HEK293T (cell line): ENCODE measurements at regions not wholly inside any gene's neighbourhood (a gene's known extent, or its start where the extent isn't known, plus 50 kb on each side); places are given as distances from the start of the nearest gene placed in this dataset.

Experiments used
- CTCF ChIA-PET: fragments of 350-600 bp; formaldehyde crosslinking; extraction: SDS; loops from one replicate; lab custom pipeline; 2021; ENCODE audit warnings: antibody characterized with exemption, inconsistent platforms; lab: Yijun Ruan, JAX
- POLR2A ChIA-PET: fragments of 350-600 bp; formaldehyde crosslinking; extraction: SDS; loops from one replicate; lab custom pipeline; 2020; ENCODE audit warnings: antibody characterized with exemption, inconsistent platforms; lab: Yijun Ruan, JAX
- DNase-seq: peaks from one replicate; pipeline ENCODE4 v3.0.0; 2012; ENCODE audit warnings: mixed read lengths; ENCODE audit errors: extremely low spot score
- ARNT ChIP-seq: fragments of 450-650 bp; IDR thresholded peaks from 2 replicates; pipeline ENCODE4 v1.6.1; 2017; ENCODE audit warnings: mild to moderate bottlenecking
- BHLHE40 ChIP-seq: fragments of 450-650 bp; IDR thresholded peaks from 2 replicates; pipeline ENCODE4 v1.6.1; 2016; ENCODE audit warnings: mild to moderate bottlenecking, moderate library complexity, borderline replicate concordance
- CTBP1 ChIP-seq: fragments of 450-650 bp; IDR thresholded peaks from 2 replicates; pipeline ENCODE4 v1.6.1; 2016; ENCODE audit warnings: borderline replicate concordance
- ELF4 ChIP-seq: fragments of 450-650 bp; IDR thresholded peaks from 2 replicates; pipeline ENCODE4 v1.6.1; 2017; ENCODE audit warnings: antibody characterized with exemption
- FOXA1 ChIP-seq: fragments of 450-650 bp; IDR thresholded peaks from 2 replicates; pipeline ENCODE4 v1.6.1; 2016; ENCODE audit warnings: mild to moderate bottlenecking
- FOXK2 ChIP-seq: fragments of 450-650 bp; IDR thresholded peaks from 2 replicates; pipeline ENCODE4 v1.6.1; 2016; ENCODE audit warnings: mild to moderate bottlenecking
- FOXM1 ChIP-seq: fragments of 450-650 bp; IDR thresholded peaks from 2 replicates; pipeline ENCODE4 v1.6.1; 2017; ENCODE audit warnings: mild to moderate bottlenecking, borderline replicate concordance
- HDGF ChIP-seq: fragments of 450-650 bp; IDR thresholded peaks from 2 replicates; pipeline ENCODE4 v1.6.1; 2017; ENCODE audit warnings: antibody characterized with exemption, borderline replicate concordance
- L3MBTL2 ChIP-seq: fragments of 450-650 bp; conservative IDR thresholded peaks from 2 replicates; pipeline ENCODE4 v1.6.1; 2016; ENCODE audit warnings: mild to moderate bottlenecking
- LEF1 ChIP-seq: fragments of 450-650 bp; IDR thresholded peaks from 2 replicates; pipeline ENCODE4 v1.6.1; 2017; ENCODE audit warnings: mild to moderate bottlenecking, borderline replicate concordance
- NFRKB ChIP-seq: fragments of 450-650 bp; IDR thresholded peaks from 2 replicates; pipeline ENCODE4 v1.6.1; 2016; ENCODE audit warnings: mild to moderate bottlenecking, moderate library complexity
- SP1 ChIP-seq: fragments of 450-650 bp; IDR thresholded peaks from 2 replicates; pipeline ENCODE4 v1.6.1; 2017
- SUZ12 ChIP-seq: fragments of 450-650 bp; IDR thresholded peaks from 2 replicates; pipeline ENCODE4 v1.6.1; 2016; ENCODE audit warnings: mild to moderate bottlenecking
- TARDBP ChIP-seq: fragments of 450-650 bp; IDR thresholded peaks from 2 replicates; pipeline ENCODE4 v1.6.1; 2016
- ZNF384 ChIP-seq: fragments of 450-650 bp; IDR thresholded peaks from 2 replicates; pipeline ENCODE4 v1.6.1; 2016
- TF ChIP-seq, protein P1 (sequence below): fragments of 450-650 bp; IDR thresholded peaks from 2 replicates; pipeline ENCODE4 v1.6.1; 2016

GRCh38 chr7:83870515-83870914 is 221.6 kb upstream of the SEMA3E start:
- TF ChIP-seq ARNT: no peak
- no peak for TF ChIP-seq HDGF
- TF ChIP-seq ELF4: no peak
- no peak for TF ChIP-seq TARDBP
- no peak for TF ChIP-seq L3MBTL2
- no peak for TF ChIP-seq NFRKB
- TF ChIP-seq FOXA1: no peak
- no peak for DNase-seq
- CTCF ChIA-PET: no interaction called here
- POLR2A ChIA-PET: no interaction called here

- CTCF ChIA-PET: interaction anchor here (0.7 kb wide), 1 partner anchor 485 kb away, joined by 3 read pairs; no protein-coding TSS in a partner anchor
- TF ChIP-seq SUZ12 (no peak), TARDBP (no peak), BHLHE40 (no peak), L3MBTL2 (no peak), ELF4 (no peak), SP1 (no peak), FOXK2 (no peak), NFRKB (no peak), HDGF (no peak), ARNT (no peak)
- TF ChIP-seq, protein P1, sequence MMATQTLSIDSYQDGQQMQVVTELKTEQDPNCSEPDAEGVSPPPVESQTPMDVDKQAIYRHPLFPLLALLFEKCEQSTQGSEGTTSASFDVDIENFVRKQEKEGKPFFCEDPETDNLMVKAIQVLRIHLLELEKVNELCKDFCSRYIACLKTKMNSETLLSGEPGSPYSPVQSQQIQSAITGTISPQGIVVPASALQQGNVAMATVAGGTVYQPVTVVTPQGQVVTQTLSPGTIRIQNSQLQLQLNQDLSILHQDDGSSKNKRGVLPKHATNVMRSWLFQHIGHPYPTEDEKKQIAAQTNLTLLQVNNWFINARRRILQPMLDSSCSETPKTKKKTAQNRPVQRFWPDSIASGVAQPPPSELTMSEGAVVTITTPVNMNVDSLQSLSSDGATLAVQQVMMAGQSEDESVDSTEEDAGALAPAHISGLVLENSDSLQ: no peak
- POLR2A ChIA-PET: no interaction called here
- no peak for DNase-seq
These were observed 217.6 kb upstream of the SEMA3E start for GRCh38 chr7:83866582-83866981.

DNA sequence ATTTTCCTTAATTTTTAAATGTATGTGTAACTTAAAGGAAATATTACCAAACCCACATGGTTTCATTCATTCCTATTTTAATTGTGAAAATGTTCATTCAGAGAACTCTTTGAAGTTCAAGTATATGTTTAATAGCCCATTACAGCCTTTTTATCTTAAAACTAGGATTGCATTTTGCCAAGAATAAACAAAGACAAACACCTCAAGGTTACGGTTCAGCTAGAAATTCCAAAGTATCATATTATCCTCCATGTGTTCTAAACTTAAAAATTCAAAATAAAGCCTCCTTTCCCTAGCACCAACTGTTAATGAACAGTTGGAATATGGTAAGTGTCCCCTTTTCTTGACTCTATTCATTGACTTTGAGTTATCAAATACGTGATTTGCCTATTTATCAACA is 215.6 kb upstream of the SEMA3E start:
- DNase-seq: no peak
- CTCF ChIA-PET: no interaction called here
- POLR2A ChIA-PET: no interaction called here
- no peak for TF ChIP-seq FOXK2
- no peak for TF ChIP-seq FOXM1
- TF ChIP-seq LEF1: no peak
- TF ChIP-seq HDGF: no peak
- TF ChIP-seq NFRKB: no peak
- TF ChIP-seq, protein P1: no peak
- TF ChIP-seq BHLHE40: no peak
- no peak for TF ChIP-seq ARNT
- no peak for TF ChIP-seq ZNF384
- TF ChIP-seq L3MBTL2: no peak
- no peak for TF ChIP-seq TARDBP
- TF ChIP-seq CTBP1: no peak
- no peak for TF ChIP-seq SUZ12

- TF ChIP-seq CTBP1 (no peak), ELF4 (no peak), BHLHE40 (no peak), FOXM1 (no peak), FOXK2 (no peak), FOXA1 (no peak), NFRKB (no peak), ZNF384 (no peak), SP1 (no peak), L3MBTL2 (no peak), ARNT (no peak), SUZ12 (no peak), HDGF (no peak)
- TF ChIP-seq, protein P1: no peak
- POLR2A ChIA-PET: no interaction called here
- CTCF ChIA-PET: no interaction called here
- DNase-seq: no peak
These were observed 215.0 kb upstream of the SEMA3E start for GRCh38 chr7:83863906-83864305.

DNA sequence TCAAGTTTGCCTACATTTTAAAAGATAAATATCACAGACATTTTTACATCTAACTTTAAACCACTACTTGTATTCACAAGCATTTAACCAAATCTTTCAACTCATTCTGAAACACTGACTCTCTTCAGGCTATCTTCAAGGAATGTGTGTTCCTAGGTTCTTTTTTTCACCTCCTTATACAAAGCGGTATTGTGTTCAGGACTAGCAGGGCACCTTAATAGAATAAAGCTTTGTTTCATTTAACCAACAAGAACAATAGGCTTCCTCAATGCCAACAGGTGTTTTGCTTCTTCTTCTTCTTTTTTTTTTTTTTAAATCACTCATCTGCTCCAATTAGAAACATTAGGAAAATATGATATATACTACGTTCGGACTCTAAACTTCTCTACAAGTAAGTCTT is 212.9 kb upstream of the SEMA3E start:
- DNase-seq: no peak
- TF ChIP-seq SP1 (no peak), ARNT (no peak), NFRKB (no peak), BHLHE40 (no peak), FOXK2 (no peak), LEF1 (no peak), FOXA1 (no peak), FOXM1 (no peak), HDGF (no peak)
- TF ChIP-seq, protein P1: no peak
- POLR2A ChIA-PET: no interaction called here
- CTCF ChIA-PET: no interaction called here

DNA sequence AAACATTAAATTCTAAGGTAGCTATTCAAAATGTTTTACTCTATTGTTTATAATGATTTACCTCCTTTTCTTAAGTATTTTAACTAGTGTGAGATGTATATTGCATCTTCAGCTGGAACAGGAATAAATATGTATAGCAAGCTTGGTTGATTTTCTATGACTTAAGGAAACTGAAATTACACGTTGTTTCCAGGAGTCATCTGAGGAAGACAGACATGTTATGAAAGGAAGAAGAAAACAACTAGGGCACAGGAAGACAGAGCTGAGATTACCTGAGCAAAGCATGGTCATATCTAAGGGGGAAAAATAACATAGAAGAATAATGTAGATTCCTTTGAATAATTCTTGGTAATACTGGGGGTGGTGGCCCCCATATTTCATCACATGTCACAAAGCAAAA is 210.9 kb upstream of the SEMA3E start:
- POLR2A ChIA-PET: no interaction called here
- DNase-seq: no peak
- CTCF ChIA-PET: no interaction called here
- no peak for TF ChIP-seq FOXM1
- TF ChIP-seq CTBP1: no peak
- TF ChIP-seq ARNT: no peak
- TF ChIP-seq SUZ12: no peak
- TF ChIP-seq L3MBTL2: no peak
- no peak for TF ChIP-seq NFRKB
- no peak for TF ChIP-seq ZNF384
- TF ChIP-seq SP1: no peak
- TF ChIP-seq TARDBP: no peak
- no peak for TF ChIP-seq BHLHE40
- TF ChIP-seq ELF4: no peak
- TF ChIP-seq LEF1: no peak
- TF ChIP-seq HDGF: no peak
- TF ChIP-seq FOXK2: no peak
- no peak for TF ChIP-seq FOXA1
- TF ChIP-seq, protein P1: no peak
